ENCODE measurements at regions not wholly inside any gene's neighbourhood (a gene's known extent, or its start where the extent isn't known, plus 50 kb on each side); places are given as distances from the start of the nearest gene placed in this dataset.

GRCh38 chr2:38199127-38199526 lies 123.2 kb upstream of the CYP1B1 start:
- in situ Hi-C loops (cut with MboI; ENCODE audit: low pct_unique_long_range_greater_than_20kb, low sequenced_read_pairs, unreplicated experiment): no loop called here
- no peak for DNase-seq (ENCODE audit: low spot score)
- TF ChIP-seq CTCF (IDR thresholded peaks at IDR 0.05; ENCODE audit: extremely low read depth, insufficient read depth, missing control alignments): no peak

GRCh38 chr2:38194751-38195150 lies 118.8 kb upstream of the CYP1B1 start:
- DNase-seq (ENCODE audit: low spot score): no peak
- in situ Hi-C loops (cut with MboI; ENCODE audit: low pct_unique_long_range_greater_than_20kb, low sequenced_read_pairs, unreplicated experiment): no loop called here
- TF ChIP-seq CTCF (IDR thresholded peaks at IDR 0.05; ENCODE audit: extremely low read depth, insufficient read depth, missing control alignments): no peak

- in situ Hi-C loops (cut with MboI; ENCODE audit: low pct_unique_long_range_greater_than_20kb, low sequenced_read_pairs, unreplicated experiment): no loop called here
- TF ChIP-seq CTCF (IDR thresholded peaks at IDR 0.05; ENCODE audit: extremely low read depth, insufficient read depth, missing control alignments): no peak
- no peak for DNase-seq (ENCODE audit: low spot score)
Measured at GRCh38 chr2:38192976-38193375, 117.0 kb upstream of the CYP1B1 start.

GRCh38 chr2:38192046-38192445 lies 116.1 kb upstream of the CYP1B1 start:
- DNase-seq (ENCODE audit: low spot score): no peak
- in situ Hi-C loops (cut with MboI; ENCODE audit: low pct_unique_long_range_greater_than_20kb, low sequenced_read_pairs, unreplicated experiment): no loop called here
- no peak for TF ChIP-seq CTCF (IDR thresholded peaks at IDR 0.05; ENCODE audit: extremely low read depth, insufficient read depth, missing control alignments)

- in situ Hi-C loops (cut with MboI; ENCODE audit: low pct_unique_long_range_greater_than_20kb, low sequenced_read_pairs, unreplicated experiment): no loop called here
- DNase-seq (ENCODE audit: low spot score): no peak
- TF ChIP-seq CTCF (IDR thresholded peaks at IDR 0.05; ENCODE audit: extremely low read depth, insufficient read depth, missing control alignments): no peak
Measured at GRCh38 chr2:38191516-38191915, 115.6 kb upstream of the CYP1B1 start.

GRCh38 chr2:38190542-38191218 lies 114.7 kb upstream of the CYP1B1 start:
- TF ChIP-seq CTCF (IDR thresholded peaks at IDR 0.05; ENCODE audit: extremely low read depth, insufficient read depth, missing control alignments): no peak
- in situ Hi-C loops (cut with MboI; ENCODE audit: low pct_unique_long_range_greater_than_20kb, low sequenced_read_pairs, unreplicated experiment): no loop called here
- no peak for DNase-seq (ENCODE audit: low spot score)

Data from GM13977 (cell line).